22Rv1 (cell line): ENCODE measurements at regions not wholly inside any gene's neighbourhood (a gene's known extent, or its start where the extent isn't known, plus 50 kb on each side); places are given as distances from the start of the nearest gene placed in this dataset.

Experiments
- H3K27ac ChIP-seq: fragments of 450-650 bp; 2 replicates; pipeline ENCODE4 v1.5.1; 2017
- ZFX ChIP-seq: fragments of 450-650 bp; IDR thresholded peaks from 2 replicates; pipeline ENCODE4 v1.6.1; 2017; ENCODE audit warnings: antibody characterized with exemption, borderline replicate concordance
- TF ChIP-seq, protein P1 (sequence below): fragments of 450-650 bp; IDR thresholded peaks from 2 replicates; pipeline ENCODE4 v1.5.1; 2017; ENCODE audit warnings: mild to moderate bottlenecking

DNA sequence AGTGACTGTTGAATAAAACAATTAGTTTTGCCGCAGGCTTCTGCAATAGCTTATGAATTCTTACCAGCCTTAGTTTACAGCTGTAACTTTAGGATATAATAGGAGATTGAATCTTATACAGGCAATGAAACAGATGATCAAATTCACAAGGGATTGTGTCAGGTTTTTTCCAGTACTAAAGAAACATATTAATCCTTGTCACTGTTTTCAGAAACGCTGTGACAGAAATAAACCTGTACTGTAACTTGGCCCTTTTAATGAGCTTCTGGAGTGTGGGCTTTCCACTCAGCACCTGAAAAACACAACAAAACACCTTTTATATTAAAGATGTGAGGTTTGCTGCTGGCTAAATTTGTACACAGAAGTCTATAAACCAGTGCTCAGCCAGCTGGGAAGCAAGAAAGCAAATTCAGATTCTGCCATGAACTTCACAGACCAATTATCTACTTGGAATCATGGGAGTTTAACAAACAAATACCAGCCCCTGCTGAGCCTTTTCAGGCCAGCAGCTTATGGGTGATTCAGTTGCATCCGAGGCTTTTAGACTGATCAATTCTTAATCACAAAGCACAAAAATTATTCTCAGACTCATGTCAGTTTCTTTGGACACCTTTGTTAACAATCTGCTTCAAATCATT lies 109.5 kb downstream of the FOXG1 start:
- TF ChIP-seq, protein P1, sequence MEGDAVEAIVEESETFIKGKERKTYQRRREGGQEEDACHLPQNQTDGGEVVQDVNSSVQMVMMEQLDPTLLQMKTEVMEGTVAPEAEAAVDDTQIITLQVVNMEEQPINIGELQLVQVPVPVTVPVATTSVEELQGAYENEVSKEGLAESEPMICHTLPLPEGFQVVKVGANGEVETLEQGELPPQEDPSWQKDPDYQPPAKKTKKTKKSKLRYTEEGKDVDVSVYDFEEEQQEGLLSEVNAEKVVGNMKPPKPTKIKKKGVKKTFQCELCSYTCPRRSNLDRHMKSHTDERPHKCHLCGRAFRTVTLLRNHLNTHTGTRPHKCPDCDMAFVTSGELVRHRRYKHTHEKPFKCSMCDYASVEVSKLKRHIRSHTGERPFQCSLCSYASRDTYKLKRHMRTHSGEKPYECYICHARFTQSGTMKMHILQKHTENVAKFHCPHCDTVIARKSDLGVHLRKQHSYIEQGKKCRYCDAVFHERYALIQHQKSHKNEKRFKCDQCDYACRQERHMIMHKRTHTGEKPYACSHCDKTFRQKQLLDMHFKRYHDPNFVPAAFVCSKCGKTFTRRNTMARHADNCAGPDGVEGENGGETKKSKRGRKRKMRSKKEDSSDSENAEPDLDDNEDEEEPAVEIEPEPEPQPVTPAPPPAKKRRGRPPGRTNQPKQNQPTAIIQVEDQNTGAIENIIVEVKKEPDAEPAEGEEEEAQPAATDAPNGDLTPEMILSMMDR: no peak
- no peak for TF ChIP-seq ZFX

DNA sequence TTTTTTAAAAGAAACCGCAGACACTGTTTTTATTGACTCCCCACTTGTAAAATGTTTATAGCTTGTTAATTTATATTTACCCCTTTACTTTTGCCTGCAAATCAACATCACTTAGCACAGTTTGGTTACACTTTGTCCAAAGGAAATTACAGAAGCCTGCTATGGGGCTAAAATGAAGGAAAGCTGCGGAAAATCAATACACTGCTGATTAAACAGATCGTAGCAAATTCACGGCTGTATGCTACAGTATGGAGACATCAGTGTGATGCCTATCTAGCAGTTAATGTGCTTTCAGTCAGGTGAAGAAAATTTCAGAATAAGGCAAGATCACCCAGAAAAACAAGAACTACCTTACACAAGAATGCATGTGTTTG lies 110.0 kb downstream of the FOXG1 start:
- H3K27ac ChIP-seq: peak overlapping the region; percentile 41
- TF ChIP-seq, protein P1: no peak
- no peak for TF ChIP-seq ZFX

More for the DNA sequence above, 109.5 kb downstream of the FOXG1 start:
- H3K27ac ChIP-seq: peak overlapping the region; percentile 41

DNA sequence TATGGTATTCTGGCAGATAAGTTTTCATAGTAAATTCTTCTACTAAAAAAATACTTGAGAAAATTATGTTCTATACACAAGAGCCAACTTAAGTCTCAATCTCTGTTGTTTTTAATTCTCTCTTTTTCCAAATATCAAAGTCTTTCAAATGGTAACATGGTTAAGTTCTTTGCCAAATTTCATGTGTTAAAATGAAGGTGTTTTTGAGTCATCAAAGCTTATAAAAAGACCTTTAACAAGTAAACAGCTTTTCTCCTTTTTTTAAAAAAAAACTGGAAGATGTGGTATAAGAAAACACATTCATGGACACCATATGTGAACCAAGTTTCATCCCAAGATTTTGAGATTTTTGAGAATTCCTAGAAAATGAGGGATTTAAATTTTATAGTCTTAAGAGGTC lies 111.3 kb downstream of the FOXG1 start:
- no peak overlapping the region for H3K27ac ChIP-seq
- TF ChIP-seq, protein P1: no peak
- no peak for TF ChIP-seq ZFX

DNA sequence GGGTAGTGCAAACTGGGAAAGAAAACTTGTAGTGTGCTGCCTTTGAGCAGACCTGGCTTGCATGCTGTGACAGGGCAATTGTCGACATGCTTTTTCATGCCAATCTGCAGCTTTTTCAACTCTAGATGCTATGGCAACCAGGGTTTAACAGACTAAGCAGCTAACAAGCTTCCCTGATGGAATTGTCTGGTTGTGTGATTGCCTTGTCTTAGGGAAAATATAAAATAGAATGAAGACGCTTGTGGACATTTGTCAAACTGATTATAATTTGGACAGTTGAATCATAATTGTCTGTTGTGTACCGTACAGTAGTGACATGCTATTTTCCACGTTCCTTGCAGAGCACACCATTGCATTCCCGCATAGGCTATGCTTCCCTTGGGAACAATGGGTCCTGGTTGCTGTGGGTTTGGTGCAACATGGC lies 113.0 kb downstream of the FOXG1 start:
- TF ChIP-seq ZFX: no peak
- TF ChIP-seq, protein P1: no peak
- no peak overlapping the region for H3K27ac ChIP-seq

DNA sequence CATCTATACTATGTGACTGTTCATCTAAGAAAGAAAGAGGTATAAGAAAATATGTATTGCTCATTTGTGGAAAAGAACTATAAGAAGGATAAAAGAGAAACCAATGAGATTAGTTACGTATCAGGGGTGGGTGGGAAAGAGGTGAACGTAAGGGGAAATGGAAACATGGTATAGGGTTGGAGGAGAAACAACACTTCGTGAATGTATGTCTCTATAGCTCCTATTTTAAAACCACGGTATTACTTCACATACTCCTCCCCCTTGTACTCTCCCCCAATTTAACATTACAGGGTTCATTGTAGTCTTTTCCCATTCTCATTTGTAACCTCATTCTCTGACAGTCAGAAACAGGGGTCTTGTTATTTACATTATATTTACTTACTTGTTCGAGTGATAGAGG lies 120.4 kb downstream of the FOXG1 start:
- H3K27ac ChIP-seq: no peak overlapping the region
- no peak for TF ChIP-seq ZFX
- TF ChIP-seq, protein P1: no peak

DNA sequence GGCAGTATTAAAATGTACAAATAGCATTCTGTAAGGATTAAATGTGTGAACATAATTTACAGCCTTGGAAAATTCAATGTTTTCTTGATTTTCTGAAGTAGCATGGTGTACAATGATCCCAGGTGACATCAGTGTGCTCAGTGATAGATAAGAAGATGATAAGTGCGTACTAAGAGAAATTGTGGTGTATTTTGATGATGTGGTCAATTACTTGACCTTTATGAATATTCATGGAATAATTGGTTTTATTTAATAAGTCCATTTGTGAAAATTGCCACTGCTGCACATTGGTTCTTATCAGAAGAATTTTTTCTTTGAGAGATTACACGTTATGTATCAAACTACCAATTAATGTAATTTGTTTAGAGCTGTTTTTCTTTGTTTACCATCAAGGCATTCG lies 128.8 kb downstream of the FOXG1 start:
- H3K27ac ChIP-seq: no peak overlapping the region
- no peak for TF ChIP-seq ZFX
- TF ChIP-seq, protein P1: no peak

DNA sequence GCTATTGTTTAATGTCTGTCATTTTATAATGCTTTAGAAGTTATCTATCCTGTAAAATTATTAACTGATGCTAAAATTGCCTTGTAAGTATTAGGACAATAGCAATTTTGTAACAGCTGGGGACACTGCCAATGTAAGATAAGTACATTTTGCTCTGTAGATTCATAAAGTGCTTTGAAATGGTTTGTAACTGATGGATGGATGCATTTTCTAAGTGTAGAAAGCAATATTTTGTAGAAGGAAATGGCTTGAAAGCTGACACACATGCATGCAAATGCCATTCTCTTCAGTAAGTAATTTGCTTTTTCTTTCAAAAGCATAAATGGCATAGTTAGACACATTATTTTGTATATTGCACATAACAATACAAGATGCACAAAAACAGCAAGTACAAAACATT lies 129.8 kb downstream of the FOXG1 start:
- no peak overlapping the region for H3K27ac ChIP-seq
- no peak for TF ChIP-seq ZFX
- TF ChIP-seq, protein P1: no peak
